ENCODE measurements at regions not wholly inside any gene's neighbourhood (a gene's known extent, or its start where the extent isn't known, plus 50 kb on each side); places are given as distances from the start of the nearest gene placed in this dataset.
"Not testable (repeated sequence)": the region's sequence is repeated elsewhere in the genome, so short reads cannot be mapped to it uniquely, and the experiment has no call there.

- no peak for DNase-seq (ENCODE audit: low spot score)
Measured at GRCh38 chr15:35209838-35210237, 124.7 kb upstream of the NANOGP8 start.

- DNase-seq (ENCODE audit: low spot score) = no peak
Measured at GRCh38 chr15:35208353-35208752, 123.3 kb upstream of the NANOGP8 start.

GRCh38 chr15:35206060-35206675 is 121.1 kb upstream of the NANOGP8 start:
- no peak for DNase-seq (ENCODE audit: low spot score)

- DNase-seq (ENCODE audit: low spot score) = no peak
Measured at GRCh38 chr15:35198197-35198596, 113.1 kb upstream of the NANOGP8 start.

- no peak for DNase-seq (ENCODE audit: low spot score)
Measured at GRCh38 chr15:35197754-35198153, 112.7 kb upstream of the NANOGP8 start.

GRCh38 chr15:35197306-35197705 is 112.2 kb upstream of the NANOGP8 start:
- no peak for DNase-seq (ENCODE audit: low spot score)

- no peak for DNase-seq (ENCODE audit: low spot score)
Measured at GRCh38 chr15:35196273-35196672, 111.2 kb upstream of the NANOGP8 start.

GRCh38 chr15:35195649-35196048 is 110.6 kb upstream of the NANOGP8 start:
- no peak for DNase-seq (ENCODE audit: low spot score)

- no peak for DNase-seq (ENCODE audit: low spot score)
Measured at GRCh38 chr15:35195031-35195430, 109.9 kb upstream of the NANOGP8 start.

GRCh38 chr15:35194296-35194695 is 109.2 kb upstream of the NANOGP8 start:
- no peak for DNase-seq (ENCODE audit: low spot score)

GRCh38 chr15:35191783-35192182 is 106.7 kb upstream of the NANOGP8 start:
- no peak for DNase-seq (ENCODE audit: low spot score)

- no peak for DNase-seq (ENCODE audit: low spot score)
Measured at GRCh38 chr15:35186346-35186745, 101.3 kb upstream of the NANOGP8 start.

- no peak for DNase-seq (ENCODE audit: low spot score)
Measured at GRCh38 chr15:35184646-35185045, 99.6 kb upstream of the NANOGP8 start.

GRCh38 chr15:35182841-35183479 is 97.9 kb upstream of the NANOGP8 start:
- DNase-seq (ENCODE audit: low spot score) = no peak

- no peak for DNase-seq (ENCODE audit: low spot score)
Measured at GRCh38 chr15:35181538-35181937, 96.4 kb upstream of the NANOGP8 start.

- DNase-seq (ENCODE audit: low spot score) = no peak
Measured at GRCh38 chr15:35179739-35180138, 94.6 kb upstream of the NANOGP8 start.

GRCh38 chr15:35178186-35178585 is 93.1 kb upstream of the NANOGP8 start:
- not testable (repeated sequence) for DNase-seq (ENCODE audit: low spot score)

- DNase-seq (ENCODE audit: low spot score) = no peak
Measured at GRCh38 chr15:35174948-35175347, 89.9 kb upstream of the NANOGP8 start.

- peak; percentile 2 for DNase-seq (ENCODE audit: low spot score)
Measured at GRCh38 chr15:35173444-35174118, 88.5 kb upstream of the NANOGP8 start.

- no peak for DNase-seq (ENCODE audit: low spot score)
Measured at GRCh38 chr15:35170207-35170606, 85.1 kb upstream of the NANOGP8 start.

- no peak for DNase-seq (ENCODE audit: low spot score)
Measured at GRCh38 chr15:35168464-35168863, 83.4 kb upstream of the NANOGP8 start.

GRCh38 chr15:35167675-35168074 is 82.6 kb upstream of the NANOGP8 start:
- no peak for DNase-seq (ENCODE audit: low spot score)

- DNase-seq (ENCODE audit: low spot score) = no peak
Measured at GRCh38 chr15:35166730-35167359, 81.8 kb upstream of the NANOGP8 start.
